GF-D8 (cell line): ENCODE measurements at regions not wholly inside any gene's neighbourhood (a gene's known extent, or its start where the extent isn't known, plus 50 kb on each side); places are given as distances from the start of the nearest gene placed in this dataset.
A peak's percentile ranks its signal among the peaks of the same experiment; 100 is the strongest.

Source experiments
- DNase-seq: peaks from one replicate; lab custom pipeline; 2025; lab: John Stamatoyannopoulos, UW

GRCh38 chr3:186487819-186488218 is 56.4 kb downstream of the CRYGS start:
- no peak for DNase-seq

- DNase-seq = no peak
These were observed 57.1 kb downstream of the CRYGS start for GRCh38 chr3:186487037-186487436.

GRCh38 chr3:186483611-186484340 is 60.4 kb downstream of the CRYGS start:
- DNase-seq = no peak

- DNase-seq = no peak
These were observed 62.7 kb downstream of the CRYGS start for GRCh38 chr3:186481526-186481925.

GRCh38 chr3:186477876-186478275 is 66.3 kb downstream of the CRYGS start:
- DNase-seq = no peak

GRCh38 chr3:186477033-186477432 is 67.1 kb downstream of the CRYGS start:
- no peak for DNase-seq

GRCh38 chr3:186476541-186476940 is 67.6 kb downstream of the CRYGS start:
- DNase-seq = no peak

GRCh38 chr3:186476044-186476468 is 68.1 kb downstream of the CRYGS start:
- no peak for DNase-seq

GRCh38 chr3:186473166-186473565 is 71.0 kb downstream of the CRYGS start:
- DNase-seq = no peak

GRCh38 chr3:186472456-186473008 is 71.6 kb downstream of the CRYGS start:
- no peak for DNase-seq

- no peak for DNase-seq
These were observed 72.4 kb downstream of the CRYGS start for GRCh38 chr3:186471771-186472170.

- no peak for DNase-seq
These were observed 74.7 kb downstream of the CRYGS start for GRCh38 chr3:186469525-186469924.

- no peak for DNase-seq
These were observed 76.2 kb downstream of the CRYGS start for GRCh38 chr3:186467969-186468368.

GRCh38 chr3:186466391-186466974 is 77.7 kb downstream of the CRYGS start:
- no peak for DNase-seq

GRCh38 chr3:186465508-186465907 is 78.7 kb downstream of the CRYGS start:
- DNase-seq = no peak

- DNase-seq = peak; percentile 1
These were observed 79.6 kb downstream of the CRYGS start for GRCh38 chr3:186464424-186465093.

- no peak for DNase-seq
These were observed 83.0 kb downstream of the CRYGS start for GRCh38 chr3:186461141-186461540.

GRCh38 chr3:186459108-186459467 is 85.1 kb downstream of the CRYGS start:
- DNase-seq = no peak

- DNase-seq = no peak
These were observed 85.7 kb downstream of the CRYGS start for GRCh38 chr3:186458306-186459107.

- no peak for DNase-seq
These were observed 86.9 kb downstream of the CRYGS start for GRCh38 chr3:186457236-186457635.

GRCh38 chr3:186456731-186457191 is 87.4 kb downstream of the CRYGS start:
- DNase-seq = no peak
